HCT116 (cell line): ENCODE measurements at regions not wholly inside any gene's neighbourhood (a gene's known extent, or its start where the extent isn't known, plus 50 kb on each side); places are given as distances from the start of the nearest gene placed in this dataset.
A peak's percentile ranks its signal among the peaks of the same experiment; 100 is the strongest.

Source experiments
- ATAC-seq: fragments of 200-7000 bp; cut with Tn5 transposase; 2 replicates; pipeline ENCODE4 v1.9.1; 2020; ENCODE audit warnings: mild to moderate bottlenecking, moderate library complexity
- BruUV-seq: library from RNA; stranded (reverse); fragments of 400-500 nt; replicated peaks from 2 replicates; lab custom pipeline; 2021; lab: Mats Ljungman, UMichigan
- CTCF ChIA-PET: fragments of 300-600 bp; sonication (Branson Sonifier 250); formaldehyde crosslinking; loops from one replicate; lab custom pipeline; 2021; ENCODE audit warnings: antibody characterized with exemption; lab: Charles Lee
- POLR2A ChIA-PET: fragments of 300-600, 350-600 bp; sonication (Branson Sonifier 250); formaldehyde crosslinking; loops from one replicate; lab custom pipeline; 2021; ENCODE audit warnings: antibody characterized with exemption; lab: Charles Lee
- RAD21 ChIA-PET, 2 experiments: fragments of 300-600 bp; sonication (Branson Sonifier 250); formaldehyde crosslinking; loops; one replicate each; lab custom pipeline; 2023; ENCODE audit warnings: low total read pairs in 2 of 2; ENCODE audit not compliant: uncharacterized antibody in 2 of 2, unreplicated experiment in 2 of 2, low non-redundant PET in 1 of 2; lab: Charles Lee
- DNase-seq: peaks from one replicate; pipeline ENCODE4 v3.0.0-alpha.2; 2010; ENCODE audit warnings: low read depth, low spot score
- H2AFZ ChIP-seq: fragments of 200-600 bp; shearing (Covaris generic), sonication (generic); 2 replicates; pipeline ENCODE4 v1.6.1; 2017; ENCODE audit warnings: low read depth, mixed run types, mixed read lengths, antibody characterized with exemption, low read length; ENCODE audit not compliant: poor library complexity, severe bottlenecking
- H3K27ac ChIP-seq: 2 replicates; pipeline ENCODE4 v1.5.1; 2012; ENCODE audit warnings: low read depth, low read length
- H3K27me3 ChIP-seq: fragments of 200-600 bp; sonication (generic); 2 replicates; pipeline ENCODE4 v1.6.1; 2016; ENCODE audit warnings: mixed run types, low read length, mixed read lengths; ENCODE audit not compliant: insufficient read depth
- H3K36me3 ChIP-seq, 2 experiments: fragments of 200-500 bp in 1 of 2; fragments of 200-600 bp in 1 of 2; sonication (Bioruptor generic) in 1 of 2; sonication (generic) in 1 of 2; 2 replicates each; pipeline versions ENCODE4 v1.5.1 to v1.6.1; 2014 to 2016; ENCODE audit warnings: low read length in 2 of 2, inconsistent platforms in 1 of 2, mixed read lengths in 1 of 2, mixed run types in 1 of 2; ENCODE audit not compliant: insufficient read depth in 2 of 2, control insufficient read depth in 1 of 2
- H3K4me1 ChIP-seq, 2 experiments: fragments of 200-600 bp in 1 of 2; sonication (generic) in 1 of 2; 2 replicates each; pipeline versions ENCODE4 v1.5.1 to v1.6.1; 2012 to 2017; ENCODE audit warnings: low read length in 2 of 2, inconsistent platforms in 1 of 2, mild to moderate bottlenecking in 1 of 2, mixed read lengths in 1 of 2, mixed run types in 1 of 2, moderate library complexity in 1 of 2; ENCODE audit not compliant: insufficient read depth in 2 of 2, control insufficient read depth in 1 of 2
- H3K4me2 ChIP-seq: fragments of 200-600 bp; sonication (generic); 2 replicates; pipeline ENCODE4 v1.6.1; 2017; ENCODE audit warnings: mixed run types, low read length, mixed read lengths
- H3K4me3 ChIP-seq, 2 experiments: fragments of 200-600 bp in 1 of 2; sonication (generic) in 1 of 2; replicated peaks in 1 of 2; 2 replicates each; pipeline ENCODE4 v1.5.1; 2011 to 2016; ENCODE audit warnings: low read length in 2 of 2, control low read depth in 1 of 2, low read depth in 1 of 2, mild to moderate bottlenecking in 1 of 2, mixed read lengths in 1 of 2, mixed run types in 1 of 2
- H3K79me2 ChIP-seq: fragments of 200-600 bp; sonication (generic); 2 replicates; pipeline ENCODE4 v1.6.1; 2017; ENCODE audit warnings: mild to moderate bottlenecking, mixed run types, low read length, moderate library complexity, mixed read lengths; ENCODE audit not compliant: insufficient read depth
- H3K9ac ChIP-seq: fragments of 200-600 bp; sonication (generic); 2 replicates; pipeline ENCODE4 v1.6.1; 2016; ENCODE audit warnings: low read length, mixed read lengths
- H3K9me2 ChIP-seq: fragments of 200-600 bp; sonication (generic), shearing (Covaris generic); 2 replicates; pipeline ENCODE4 v1.6.1; 2017; ENCODE audit warnings: mixed run types, mild to moderate bottlenecking, moderate library complexity; ENCODE audit not compliant: insufficient read depth
- H3K9me3 ChIP-seq, 2 experiments: fragments of 200-500 bp in 1 of 2; fragments of 200-600 bp in 1 of 2; sonication (Bioruptor generic) in 1 of 2; sonication (generic) in 1 of 2; 2 replicates each; pipeline ENCODE4 v1.6.1; 2014 to 2017; ENCODE audit warnings: low read length in 2 of 2, mixed read lengths in 2 of 2, inconsistent platforms in 1 of 2, low read depth in 1 of 2, mild to moderate bottlenecking in 1 of 2, mixed run types in 1 of 2, moderate library complexity in 1 of 2; ENCODE audit not compliant: control insufficient read depth in 1 of 2, insufficient read depth in 1 of 2
- H4K20me1 ChIP-seq: fragments of 200-600 bp; sonication (generic), shearing (Covaris generic); 2 replicates; pipeline ENCODE4 v1.6.1; 2017; ENCODE audit warnings: mixed run types, mild to moderate bottlenecking, moderate library complexity; ENCODE audit not compliant: insufficient read depth
- CBX3 ChIP-seq: IDR thresholded peaks from 2 replicates; pipeline ENCODE4 v1.6.1; 2012; ENCODE audit warnings: low read depth
- CEBPB ChIP-seq: IDR thresholded peaks from 2 replicates; pipeline ENCODE4 v1.6.1; 2012; ENCODE audit warnings: low read depth
- EGR1 ChIP-seq: IDR thresholded peaks from 2 replicates; pipeline ENCODE4 v1.6.1; 2012; ENCODE audit warnings: low read depth
- ELF1 ChIP-seq: IDR thresholded peaks from 2 replicates; pipeline ENCODE4 v1.6.1; 2012; ENCODE audit warnings: low read depth, borderline replicate concordance
- EZH2 ChIP-seq: fragments of 200-600 bp; sonication (generic); IDR thresholded peaks from 2 replicates; pipeline ENCODE4 v1.6.1; 2017; ENCODE audit warnings: antibody characterized with exemption, mixed run types
- POLR2AphosphoS5 ChIP-seq: IDR thresholded peaks from 2 replicates; pipeline ENCODE4 v1.6.1; 2011; ENCODE audit warnings: mild to moderate bottlenecking, low read depth, low read length, moderate library complexity
- SIN3A ChIP-seq: IDR thresholded peaks from 2 replicates; pipeline ENCODE4 v1.6.1; 2012; ENCODE audit warnings: low read depth
- SP1 ChIP-seq: IDR thresholded peaks from 2 replicates; pipeline ENCODE4 v1.6.1; 2012; ENCODE audit warnings: low read depth
- SRF ChIP-seq: IDR thresholded peaks from 2 replicates; pipeline ENCODE4 v1.6.1; 2012; ENCODE audit warnings: low read depth
- TCF7L2 ChIP-seq: IDR thresholded peaks from 2 replicates; pipeline ENCODE4 v1.7.0; 2011; ENCODE audit warnings: borderline replicate concordance, inconsistent platforms; ENCODE audit not compliant: insufficient read depth, insufficient read length; ENCODE audit errors: extremely low read depth
- YY1 ChIP-seq: IDR thresholded peaks from 2 replicates; pipeline ENCODE4 v1.6.1; 2011; ENCODE audit warnings: low read length, low read depth, moderate library complexity, mild to moderate bottlenecking; ENCODE audit not compliant: insufficient replicate concordance; ENCODE audit errors: extremely low read depth
- ZNF274 ChIP-seq: fragments of 200-500 bp; sonication (Bioruptor generic); IDR thresholded peaks from 2 replicates; pipeline ENCODE4 v1.6.1; 2014; ENCODE audit warnings: mild to moderate bottlenecking, low read depth, low read length, inconsistent platforms
- intact Hi-C: fragments of 100-400 bp; cut with micrococcal nuclease; formaldehyde crosslinking; loops from 2 replicates; pipeline ENCODE4 v1.10.0; 2022
- TF ChIP-seq, protein P1 (sequence below), 3 experiments: fragments of 200-600 bp in 1 of 3; sonication (generic) in 1 of 3; IDR thresholded peaks in 2 of 3; conservative IDR thresholded peaks in 1 of 3; 2 replicates each; pipeline ENCODE4 v1.5.1; 2012 to 2017; ENCODE audit warnings: low read depth in 2 of 3, low read length in 2 of 3, antibody characterized with exemption in 1 of 3, borderline replicate concordance in 1 of 3, control low read depth in 1 of 3, mild to moderate bottlenecking in 1 of 3, mixed read lengths in 1 of 3, mixed run types in 1 of 3, moderate library complexity in 1 of 3; ENCODE audit not compliant: insufficient read depth in 1 of 3
- TF ChIP-seq, protein P2 (sequence below): IDR thresholded peaks from 2 replicates; pipeline ENCODE4 v1.6.1; 2011; ENCODE audit warnings: mild to moderate bottlenecking, low read length, moderate library complexity; ENCODE audit not compliant: insufficient replicate concordance; ENCODE audit errors: extremely low read depth

DNA sequence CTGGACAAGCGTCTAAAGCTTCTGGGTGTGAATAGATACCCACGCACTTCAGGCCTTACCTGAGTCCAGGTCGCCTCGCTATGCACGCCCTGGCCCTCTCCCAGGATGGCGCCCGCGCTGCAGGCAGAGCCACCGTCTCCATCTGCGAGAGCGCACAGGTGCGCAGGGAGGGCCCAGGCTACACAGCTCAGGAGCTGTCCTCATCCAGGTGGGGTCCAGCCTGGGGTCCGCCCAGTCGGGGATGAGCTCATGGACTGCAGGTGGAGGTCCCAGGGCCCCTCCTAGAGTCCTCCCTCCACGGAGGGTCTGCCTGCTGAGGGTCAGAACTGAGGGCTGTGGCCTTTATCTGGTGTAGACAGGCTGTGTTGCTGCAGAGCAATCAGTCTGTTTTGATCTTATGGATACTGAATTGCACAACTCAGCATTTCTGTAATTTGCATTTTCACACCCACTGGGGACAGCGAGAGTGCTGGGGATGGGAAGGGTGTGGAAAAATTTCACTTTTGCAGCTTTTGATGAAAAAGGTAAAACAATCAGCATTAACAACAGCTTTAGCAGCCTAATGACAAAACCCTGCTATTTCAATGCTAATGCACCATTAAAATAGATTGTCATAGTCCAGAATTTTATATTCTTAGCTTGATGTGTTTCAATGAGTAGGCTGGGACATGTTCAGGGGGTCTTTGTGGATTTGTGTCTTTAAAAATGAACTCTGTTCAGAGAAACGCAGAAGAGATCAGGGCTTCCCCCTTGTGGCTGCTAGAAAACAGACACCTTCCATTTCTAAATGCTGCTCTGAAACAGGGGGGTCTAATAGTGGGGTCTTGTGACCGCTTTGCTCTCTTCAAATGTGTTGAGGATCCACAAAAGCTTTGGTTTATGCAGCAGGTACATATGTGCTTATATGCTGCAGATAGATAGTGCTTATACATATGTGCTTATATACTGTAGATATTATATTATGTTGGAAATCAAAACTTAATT is 77.8 kb upstream of the PHACTR3 start:
- no peak for DNase-seq
- Histone ChIP-seq H3K4me1 (no peaks in the 10 kb centered on the region), H3K27me3 (peaks cover 35% of the 10 kb centered on the region), H3K36me3 (no peaks in the 10 kb centered on the region), H3K9me3 (no peaks in the 10 kb centered on the region), H4K20me1 (no peaks in the 10 kb centered on the region), H3K79me2 (no peaks in the 10 kb centered on the region), H3K27ac (no peak overlapping the region), H3K9me2 (no peaks in the 10 kb centered on the region), H3K4me2 (no peak overlapping the region), H3K4me3 (no peak overlapping the region), H3K9ac (no peak overlapping the region), H2AFZ (no peak overlapping the region)
- BruUV-seq: no TSS peak
- CTCF ChIA-PET: interaction anchor here (4.6 kb wide), 1 partner anchor 12 kb away, joined by 34 read pairs; no protein-coding TSS in a partner anchor
- ATAC-seq: peak; percentile 38; the same call in 1 of the 2 replicates
- POLR2A ChIA-PET: no interaction called here
- intact Hi-C loops: no loop called here
- TF ChIP-seq, protein P1, sequence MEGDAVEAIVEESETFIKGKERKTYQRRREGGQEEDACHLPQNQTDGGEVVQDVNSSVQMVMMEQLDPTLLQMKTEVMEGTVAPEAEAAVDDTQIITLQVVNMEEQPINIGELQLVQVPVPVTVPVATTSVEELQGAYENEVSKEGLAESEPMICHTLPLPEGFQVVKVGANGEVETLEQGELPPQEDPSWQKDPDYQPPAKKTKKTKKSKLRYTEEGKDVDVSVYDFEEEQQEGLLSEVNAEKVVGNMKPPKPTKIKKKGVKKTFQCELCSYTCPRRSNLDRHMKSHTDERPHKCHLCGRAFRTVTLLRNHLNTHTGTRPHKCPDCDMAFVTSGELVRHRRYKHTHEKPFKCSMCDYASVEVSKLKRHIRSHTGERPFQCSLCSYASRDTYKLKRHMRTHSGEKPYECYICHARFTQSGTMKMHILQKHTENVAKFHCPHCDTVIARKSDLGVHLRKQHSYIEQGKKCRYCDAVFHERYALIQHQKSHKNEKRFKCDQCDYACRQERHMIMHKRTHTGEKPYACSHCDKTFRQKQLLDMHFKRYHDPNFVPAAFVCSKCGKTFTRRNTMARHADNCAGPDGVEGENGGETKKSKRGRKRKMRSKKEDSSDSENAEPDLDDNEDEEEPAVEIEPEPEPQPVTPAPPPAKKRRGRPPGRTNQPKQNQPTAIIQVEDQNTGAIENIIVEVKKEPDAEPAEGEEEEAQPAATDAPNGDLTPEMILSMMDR (IDR thresholded peaks at IDR 0.05 in 2 of 3, conservative IDR thresholded peaks at IDR 0.05 in 1 of 3; ENCODE audit: borderline replicate concordance in 1 of 3, insufficient read depth in 1 of 3, low read depth in 2 of 3, low read length in 2 of 3): peak; percentile 7 to 62 (median 60); a peak in 4 of 6 replicates
- TF ChIP-seq SP1: no peak
- no peak for TF ChIP-seq ZNF274
- no peak for TF ChIP-seq SRF
- RAD21 ChIA-PET: no interaction called here

DNA sequence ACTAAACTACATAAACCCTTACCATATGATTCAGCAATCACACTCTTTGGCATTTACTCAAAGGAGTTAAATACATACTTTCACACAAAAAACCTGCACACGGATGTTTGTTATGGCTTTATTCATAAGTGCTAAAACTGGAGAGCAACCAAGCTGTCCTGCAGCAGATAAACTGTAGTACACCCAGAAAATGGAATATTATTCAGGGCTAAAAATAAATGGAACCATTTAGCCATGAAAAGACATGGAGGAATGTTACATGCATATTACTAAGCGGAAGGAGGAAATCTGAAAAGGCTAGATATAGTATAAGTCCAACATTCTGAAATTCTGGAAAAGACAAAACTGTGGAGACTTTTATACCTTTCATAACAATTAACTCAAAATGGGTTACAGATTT is 73.6 kb upstream of the PHACTR3 start:
- Histone ChIP-seq H3K9me3 (no peaks in the 10 kb centered on the region), H3K27ac (no peak overlapping the region), H3K4me2 (no peak overlapping the region), H3K9ac (no peak overlapping the region), H3K27me3 (peaks cover 7% of the 10 kb centered on the region), H3K9me2 (no peaks in the 10 kb centered on the region), H3K4me3 (no peak overlapping the region), H3K4me1 (no peaks in the 10 kb centered on the region), H4K20me1 (no peaks in the 10 kb centered on the region), H3K79me2 (no peaks in the 10 kb centered on the region), H3K36me3 (no peaks in the 10 kb centered on the region), H2AFZ (no peak overlapping the region)
- POLR2A ChIA-PET: no interaction called here
- RAD21 ChIA-PET: no interaction called here
- CTCF ChIA-PET: no interaction called here
- no peak for ATAC-seq
- no TSS peak for BruUV-seq
- DNase-seq: no peak
- intact Hi-C loops: no loop called here
- TF ChIP-seq YY1 (no peak), ELF1 (no peak), CEBPB (no peak), CBX3 (no peak), POLR2AphosphoS5 (no peak), TCF7L2 (no peak), EGR1 (no peak), EZH2 (no peak), SIN3A (no peak)
- TF ChIP-seq, protein P2, sequence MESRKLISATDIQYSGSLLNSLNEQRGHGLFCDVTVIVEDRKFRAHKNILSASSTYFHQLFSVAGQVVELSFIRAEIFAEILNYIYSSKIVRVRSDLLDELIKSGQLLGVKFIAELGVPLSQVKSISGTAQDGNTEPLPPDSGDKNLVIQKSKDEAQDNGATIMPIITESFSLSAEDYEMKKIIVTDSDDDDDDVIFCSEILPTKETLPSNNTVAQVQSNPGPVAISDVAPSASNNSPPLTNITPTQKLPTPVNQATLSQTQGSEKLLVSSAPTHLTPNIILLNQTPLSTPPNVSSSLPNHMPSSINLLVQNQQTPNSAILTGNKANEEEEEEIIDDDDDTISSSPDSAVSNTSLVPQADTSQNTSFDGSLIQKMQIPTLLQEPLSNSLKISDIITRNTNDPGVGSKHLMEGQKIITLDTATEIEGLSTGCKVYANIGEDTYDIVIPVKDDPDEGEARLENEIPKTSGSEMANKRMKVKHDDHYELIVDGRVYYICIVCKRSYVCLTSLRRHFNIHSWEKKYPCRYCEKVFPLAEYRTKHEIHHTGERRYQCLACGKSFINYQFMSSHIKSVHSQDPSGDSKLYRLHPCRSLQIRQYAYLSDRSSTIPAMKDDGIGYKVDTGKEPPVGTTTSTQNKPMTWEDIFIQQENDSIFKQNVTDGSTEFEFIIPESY: no peak
